Adrenal gland (tissue), 5 donors: ENCODE measurements at regions not wholly inside any gene's neighbourhood (a gene's known extent, or its start where the extent isn't known, plus 50 kb on each side); places are given as distances from the start of the nearest gene placed in this dataset.

Source experiments
- POLR2A ChIP-seq, 2 donors: fragments of 450-650 bp; IDR thresholded peaks; one replicate each; pipeline ENCODE4 v1.6.1; 2017; ENCODE audit warnings: antibody characterized with exemption in 2 of 2, mild to moderate bottlenecking in 2 of 2, moderate library complexity in 1 of 2
- TF ChIP-seq, protein P1 (sequence below), 6 experiments: fragments of 450-650 bp in 4 of 6; fragments of 200-600 bp in 2 of 6; sonication (generic) in 1 of 6; IDR thresholded peaks; 1 replicate in 5 of 6; 2 replicates in 1 of 6; pipeline versions ENCODE4 v1.5.1 to v1.8.0; 2016 to 2021; ENCODE audit warnings: antibody characterized with exemption in 6 of 6, mild to moderate bottlenecking in 2 of 6, moderate library complexity in 1 of 6
- donor health status: DM: no; HTN: no; CAD: no.

DNA sequence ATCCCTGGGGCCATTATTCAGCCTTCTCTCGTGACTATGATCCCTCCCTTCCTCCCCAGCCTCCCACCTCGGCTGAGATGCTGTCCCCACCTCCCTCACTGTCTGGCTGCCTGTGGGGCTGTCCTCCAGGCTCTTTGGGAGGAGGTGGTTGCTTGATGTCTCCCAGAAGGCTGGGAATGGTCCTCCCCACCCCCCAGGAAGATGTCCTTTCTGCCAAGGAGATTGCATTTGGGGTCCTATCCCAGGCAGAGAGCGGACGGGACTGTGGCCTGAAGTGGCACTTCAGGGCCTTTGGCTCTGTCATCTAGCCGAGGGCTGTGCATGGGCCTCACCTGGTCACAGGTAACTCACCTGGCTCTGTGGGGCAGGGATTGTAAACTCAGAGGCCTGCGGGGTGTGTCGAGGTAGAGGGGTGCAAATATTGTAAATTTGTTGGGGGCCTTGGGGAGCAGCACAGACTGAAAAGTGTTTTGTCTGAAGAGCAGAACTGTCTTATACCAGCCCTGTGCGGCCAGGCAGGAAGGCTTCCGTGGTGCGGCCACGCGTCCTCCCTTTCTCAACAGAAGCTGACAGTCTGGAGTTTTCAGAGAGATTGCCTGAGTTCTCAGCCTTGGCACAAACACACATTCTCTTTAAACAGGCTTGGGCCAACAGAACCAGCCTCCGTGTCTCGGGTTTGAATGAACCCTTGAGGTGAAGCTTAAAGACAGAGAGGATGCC lies 177.9 kb downstream of the SEC14L1 start:
- no peak for TF ChIP-seq POLR2A (IDR thresholded peaks at IDR 0.05)
- TF ChIP-seq, protein P1, sequence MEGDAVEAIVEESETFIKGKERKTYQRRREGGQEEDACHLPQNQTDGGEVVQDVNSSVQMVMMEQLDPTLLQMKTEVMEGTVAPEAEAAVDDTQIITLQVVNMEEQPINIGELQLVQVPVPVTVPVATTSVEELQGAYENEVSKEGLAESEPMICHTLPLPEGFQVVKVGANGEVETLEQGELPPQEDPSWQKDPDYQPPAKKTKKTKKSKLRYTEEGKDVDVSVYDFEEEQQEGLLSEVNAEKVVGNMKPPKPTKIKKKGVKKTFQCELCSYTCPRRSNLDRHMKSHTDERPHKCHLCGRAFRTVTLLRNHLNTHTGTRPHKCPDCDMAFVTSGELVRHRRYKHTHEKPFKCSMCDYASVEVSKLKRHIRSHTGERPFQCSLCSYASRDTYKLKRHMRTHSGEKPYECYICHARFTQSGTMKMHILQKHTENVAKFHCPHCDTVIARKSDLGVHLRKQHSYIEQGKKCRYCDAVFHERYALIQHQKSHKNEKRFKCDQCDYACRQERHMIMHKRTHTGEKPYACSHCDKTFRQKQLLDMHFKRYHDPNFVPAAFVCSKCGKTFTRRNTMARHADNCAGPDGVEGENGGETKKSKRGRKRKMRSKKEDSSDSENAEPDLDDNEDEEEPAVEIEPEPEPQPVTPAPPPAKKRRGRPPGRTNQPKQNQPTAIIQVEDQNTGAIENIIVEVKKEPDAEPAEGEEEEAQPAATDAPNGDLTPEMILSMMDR (IDR thresholded peaks at IDR 0.05): no peak
